ENCODE measurements at regions not wholly inside any gene's neighbourhood (a gene's known extent, or its start where the extent isn't known, plus 50 kb on each side); places are given as distances from the start of the nearest gene placed in this dataset.

DNA sequence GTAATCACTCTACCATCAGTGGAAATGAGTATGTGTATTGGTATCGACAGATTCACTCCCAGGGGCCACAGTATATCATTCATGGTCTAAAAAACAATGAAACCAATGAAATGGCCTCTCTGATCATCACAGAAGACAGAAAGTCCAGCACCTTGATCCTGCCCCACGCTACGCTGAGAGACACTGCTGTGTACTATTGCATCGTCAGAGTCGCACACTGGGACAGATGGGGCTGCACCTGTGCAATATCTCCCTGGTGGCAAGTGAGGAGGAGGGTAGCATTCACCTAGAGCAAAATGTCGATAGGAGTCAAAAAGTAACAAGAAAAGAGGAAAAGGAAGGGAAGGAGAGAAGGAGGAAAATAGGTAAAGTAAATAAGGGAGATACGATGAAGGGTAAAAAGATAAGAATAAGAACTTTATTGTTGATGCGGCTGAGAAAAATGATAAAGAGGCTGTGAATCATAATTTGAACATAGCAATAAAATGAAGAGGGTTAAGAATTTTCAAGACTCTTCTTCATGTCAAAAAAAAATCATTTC, 450.5 kb upstream of the OR4E1 start:
- Histone ChIP-seq H3K36me3 (ENCODE audit: control insufficient read depth in 4 of 4, insufficient read depth in 3 of 4, low read depth in 1 of 4, low read length in 3 of 4) (no peaks in the 10 kb centered on the region), H3K9me3 (ENCODE audit: control insufficient read depth in 4 of 4, low read length in 3 of 4) (no peaks in the 10 kb centered on the region), H3K27me3 (ENCODE audit: control insufficient read depth in 4 of 4, insufficient read depth in 4 of 4, low read length in 3 of 4) (no peaks in the 10 kb centered on the region), H3K27ac (ENCODE audit: low read depth in 1 of 2, low read length in 2 of 2) (no peak overlapping the region), H3K4me3 (ENCODE audit: low read depth in 1 of 3, low read length in 3 of 3) (no peak overlapping the region), H3K9ac (ENCODE audit: low read depth in 1 of 2, low read length in 2 of 2) (no peak overlapping the region), H3K4me1 (ENCODE audit: control insufficient read depth in 4 of 4, insufficient read depth in 4 of 4, low read length in 3 of 4) (no peaks in the 10 kb centered on the region)
- no peak for DNase-seq (ENCODE audit: low spot score)
- WGBS: 84% methylated on average over 8 of the region's 8 CpGs
- TF ChIP-seq FOXA2 (IDR thresholded peaks at IDR 0.05) (no peak), JUND (IDR thresholded peaks at IDR 0.05) (no peak), ATF3 (IDR thresholded peaks at IDR 0.05) (no peak), FOXA1 (IDR thresholded peaks at IDR 0.05) (no peak), GABPA (IDR thresholded peaks at IDR 0.05 in 1 of 2, conservative IDR thresholded peaks at IDR 0.05 in 1 of 2) (no peak), NR2F2 (IDR thresholded peaks at IDR 0.05) (no peak), CTCF (IDR thresholded peaks at IDR 0.05; ENCODE audit: low read depth, low read length, missing input control) (no peak), MAX (IDR thresholded peaks at IDR 0.05) (no peak), YY1 (IDR thresholded peaks at IDR 0.05) (no peak)

DNA sequence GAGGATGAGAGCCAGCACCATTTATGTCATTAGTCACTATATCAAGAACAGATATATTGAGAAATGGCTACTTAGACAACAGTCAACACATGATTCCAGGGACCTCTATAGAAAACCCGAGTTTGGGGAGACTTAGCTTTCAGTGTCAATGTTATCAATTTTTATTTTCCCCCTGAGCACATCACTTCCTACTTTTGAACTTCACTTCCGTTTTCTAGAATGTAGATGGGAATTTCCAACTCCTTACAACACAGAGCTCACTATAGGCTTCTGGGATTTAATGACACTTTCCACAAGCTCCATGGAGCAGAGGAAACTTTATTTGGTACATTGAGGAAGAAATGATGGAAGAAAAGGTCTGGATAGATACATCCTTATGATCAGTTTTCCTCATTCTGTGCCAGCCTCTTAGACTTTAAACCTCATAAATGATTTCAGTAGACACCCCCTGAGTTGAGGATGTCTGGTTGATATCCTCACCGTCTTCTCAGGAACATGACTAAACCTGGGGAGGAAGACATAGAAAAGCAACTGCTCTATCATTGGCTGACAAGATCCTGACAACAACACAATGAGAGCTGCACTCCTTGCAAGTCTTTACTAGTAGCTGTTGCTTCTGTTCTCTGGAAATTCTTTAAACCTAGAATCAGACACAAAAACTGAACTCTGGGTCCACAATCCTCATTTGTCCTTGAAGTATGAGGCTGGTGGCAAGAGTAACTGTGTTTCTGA, 449.4 kb upstream of the OR4E1 start:
- no peak for DNase-seq (ENCODE audit: low spot score)

More for the DNA sequence above, 449.4 kb upstream of the OR4E1 start:
- Histone ChIP-seq H3K27me3 (ENCODE audit: control insufficient read depth in 4 of 4, insufficient read depth in 4 of 4, low read length in 3 of 4) (no peaks in the 10 kb centered on the region), H3K4me1 (ENCODE audit: control insufficient read depth in 4 of 4, insufficient read depth in 4 of 4, low read length in 3 of 4) (no peaks in the 10 kb centered on the region), H3K9me3 (ENCODE audit: control insufficient read depth in 4 of 4, low read length in 3 of 4) (no peaks in the 10 kb centered on the region), H3K27ac (ENCODE audit: low read depth in 1 of 2, low read length in 2 of 2) (no peak overlapping the region), H3K9ac (ENCODE audit: low read depth in 1 of 2, low read length in 2 of 2) (no peak overlapping the region), H3K4me3 (ENCODE audit: low read depth in 1 of 3, low read length in 3 of 3) (no peak overlapping the region), H3K36me3 (ENCODE audit: control insufficient read depth in 4 of 4, insufficient read depth in 3 of 4, low read depth in 1 of 4, low read length in 3 of 4) (no peaks in the 10 kb centered on the region)
- TF ChIP-seq ATF3 (IDR thresholded peaks at IDR 0.05) (no peak), RAD21 (IDR thresholded peaks at IDR 0.05) (no peak), NR2F2 (IDR thresholded peaks at IDR 0.05) (no peak), GABPA (IDR thresholded peaks at IDR 0.05 in 1 of 2, conservative IDR thresholded peaks at IDR 0.05 in 1 of 2) (no peak), TAF1 (conservative IDR thresholded peaks at IDR 0.05) (no peak), CTCF (IDR thresholded peaks at IDR 0.05; ENCODE audit: low read depth, low read length, missing input control) (no peak), JUND (IDR thresholded peaks at IDR 0.05) (no peak), MAX (IDR thresholded peaks at IDR 0.05) (no peak), FOXA1 (IDR thresholded peaks at IDR 0.05) (no peak), HNF4G (IDR thresholded peaks at IDR 0.05) (no peak), REST (IDR thresholded peaks at IDR 0.05) (no peak)
- TF ChIP-seq, protein P1, sequence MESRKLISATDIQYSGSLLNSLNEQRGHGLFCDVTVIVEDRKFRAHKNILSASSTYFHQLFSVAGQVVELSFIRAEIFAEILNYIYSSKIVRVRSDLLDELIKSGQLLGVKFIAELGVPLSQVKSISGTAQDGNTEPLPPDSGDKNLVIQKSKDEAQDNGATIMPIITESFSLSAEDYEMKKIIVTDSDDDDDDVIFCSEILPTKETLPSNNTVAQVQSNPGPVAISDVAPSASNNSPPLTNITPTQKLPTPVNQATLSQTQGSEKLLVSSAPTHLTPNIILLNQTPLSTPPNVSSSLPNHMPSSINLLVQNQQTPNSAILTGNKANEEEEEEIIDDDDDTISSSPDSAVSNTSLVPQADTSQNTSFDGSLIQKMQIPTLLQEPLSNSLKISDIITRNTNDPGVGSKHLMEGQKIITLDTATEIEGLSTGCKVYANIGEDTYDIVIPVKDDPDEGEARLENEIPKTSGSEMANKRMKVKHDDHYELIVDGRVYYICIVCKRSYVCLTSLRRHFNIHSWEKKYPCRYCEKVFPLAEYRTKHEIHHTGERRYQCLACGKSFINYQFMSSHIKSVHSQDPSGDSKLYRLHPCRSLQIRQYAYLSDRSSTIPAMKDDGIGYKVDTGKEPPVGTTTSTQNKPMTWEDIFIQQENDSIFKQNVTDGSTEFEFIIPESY (IDR thresholded peaks at IDR 0.05): no peak
- WGBS: 54% methylated on average over 3 of the region's 3 CpGs

Measured in liver (tissue), 8 donors.